Ascending aorta (tissue), 2 donors: ENCODE measurements at regions not wholly inside any gene's neighbourhood (a gene's known extent, or its start where the extent isn't known, plus 50 kb on each side); places are given as distances from the start of the nearest gene placed in this dataset.

Experiments used
- DNase-seq, 2 donors: peaks; one replicate each; pipeline ENCODE4 v3.0.0-alpha.2; 2019; ENCODE audit warnings: low spot score in 2 of 2
- H3K27ac ChIP-seq, 2 donors: fragments of 200-600 bp; sonication (generic); one replicate each; pipeline ENCODE4 v1.5.1; 2016 to 2017; ENCODE audit warnings: mild to moderate bottlenecking in 1 of 2
- H3K27me3 ChIP-seq: fragments of 200-600 bp; sonication (generic); one replicate; pipeline ENCODE4 v1.5.1; 2017
- H3K36me3 ChIP-seq, 2 donors: fragments of 200-600 bp; sonication (generic); one replicate each; pipeline ENCODE4 v1.5.1; 2016
- H3K4me1 ChIP-seq, 2 donors: fragments of 200-600 bp; sonication (generic); one replicate each; pipeline ENCODE4 v1.5.1; 2016 to 2017; ENCODE audit warnings: mild to moderate bottlenecking in 1 of 2
- H3K4me3 ChIP-seq, 2 donors: fragments of 200-600 bp; sonication (generic); one replicate each; pipeline ENCODE4 v1.5.1; 2016 to 2017; ENCODE audit warnings: mild to moderate bottlenecking in 1 of 2
- H3K9me3 ChIP-seq, 2 donors: fragments of 200-600 bp; sonication (generic); one replicate each; pipeline ENCODE4 v1.5.1; 2016
- CTCF ChIP-seq, 3 experiments: fragments of 200-600 bp in 2 of 3; fragments of 450-650 bp in 1 of 3; sonication (generic) in 2 of 3; IDR thresholded peaks; one replicate each; pipeline ENCODE4 v1.5.1; 2016 to 2019; ENCODE audit warnings: antibody characterized with exemption in 3 of 3, mild to moderate bottlenecking in 1 of 3, moderate library complexity in 1 of 3
- intact Hi-C: fragments of 100-400 bp; cut with DNase I; formaldehyde crosslinking; loops from one replicate; pipeline ENCODE4 v1.15.1; 2023

GRCh38 chr22:47625531-47626427, 863.3 kb downstream of the TBC1D22A start:
- Histone ChIP-seq H3K36me3 (no peaks in the 10 kb centered on the region), H3K9me3 (no peaks in the 10 kb centered on the region), H3K27ac (no peak overlapping the region), H3K27me3 (no peaks in the 10 kb centered on the region), H3K4me3 (no peak overlapping the region), H3K4me1 (no peaks in the 10 kb centered on the region)
- no peak for TF ChIP-seq CTCF (IDR thresholded peaks at IDR 0.05)
- no peak for DNase-seq
- intact Hi-C loops = no loop called here

GRCh38 chr22:47625013-47625385, 862.5 kb downstream of the TBC1D22A start:
- Histone ChIP-seq H3K27ac (no peak overlapping the region), H3K27me3 (no peaks in the 10 kb centered on the region), H3K4me1 (no peaks in the 10 kb centered on the region), H3K9me3 (no peaks in the 10 kb centered on the region), H3K36me3 (no peaks in the 10 kb centered on the region), H3K4me3 (no peak overlapping the region)
- no peak for DNase-seq
- no peak for TF ChIP-seq CTCF (IDR thresholded peaks at IDR 0.05)
- intact Hi-C loops = no loop called here

- Histone ChIP-seq H3K4me1 (no peaks in the 10 kb centered on the region), H3K9me3 (no peaks in the 10 kb centered on the region), H3K27me3 (no peaks in the 10 kb centered on the region), H3K4me3 (no peak overlapping the region), H3K36me3 (no peaks in the 10 kb centered on the region), H3K27ac (no peak overlapping the region)
- no peak for TF ChIP-seq CTCF (IDR thresholded peaks at IDR 0.05)
- intact Hi-C loops = no loop called here
- DNase-seq = no peak
Observed at GRCh38 chr22:47624252-47625012, 862.0 kb downstream of the TBC1D22A start.

- H3K9me3 ChIP-seq = no peaks in the 10 kb centered on the region
- intact Hi-C loops = no loop called here
- no peak for DNase-seq
- no peaks in the 10 kb centered on the region for H3K36me3 ChIP-seq
- H3K4me1 ChIP-seq = no peaks in the 10 kb centered on the region
- H3K27ac ChIP-seq = no peak overlapping the region
- no peak for TF ChIP-seq CTCF (IDR thresholded peaks at IDR 0.05)
- H3K4me3 ChIP-seq = no peak overlapping the region
- no peaks in the 10 kb centered on the region for H3K27me3 ChIP-seq
Observed at GRCh38 chr22:47623763-47624148, 861.3 kb downstream of the TBC1D22A start.

GRCh38 chr22:47623066-47623762, 860.8 kb downstream of the TBC1D22A start:
- H3K27me3 ChIP-seq = no peaks in the 10 kb centered on the region
- intact Hi-C loops = no loop called here
- no peaks in the 10 kb centered on the region for H3K36me3 ChIP-seq
- no peak for TF ChIP-seq CTCF (IDR thresholded peaks at IDR 0.05)
- DNase-seq = no peak
- no peaks in the 10 kb centered on the region for H3K9me3 ChIP-seq
- no peak overlapping the region for H3K4me3 ChIP-seq
- no peaks in the 10 kb centered on the region for H3K4me1 ChIP-seq
- H3K27ac ChIP-seq = no peak overlapping the region
